DND-41 (cell line): ENCODE measurements at regions not wholly inside any gene's neighbourhood (a gene's known extent, or its start where the extent isn't known, plus 50 kb on each side); places are given as distances from the start of the nearest gene placed in this dataset.

ENCODE experiments used
- ATAC-seq: fragments of 200-7000 bp; cut with Tn5 transposase; 3 replicates; pipeline ENCODE4 v1.9.1; 2021; ENCODE audit warnings: low read depth; ENCODE audit not compliant: insufficient read depth
- DNase-seq: peaks from one replicate; pipeline ENCODE4 v3.0.0-alpha.2; 2020
- H2AFZ ChIP-seq: 2 replicates; pipeline ENCODE4 v1.6.0; 2012; ENCODE audit warnings: low read depth, low read length
- H3K27ac ChIP-seq: 2 replicates; pipeline ENCODE4 v1.5.1; 2012; ENCODE audit warnings: low read length, inconsistent platforms
- H3K27me3 ChIP-seq: fragments of 200-600 bp; sonication (generic); 2 replicates; pipeline ENCODE4 v1.6.0; 2012; ENCODE audit warnings: low read length, mild to moderate bottlenecking, inconsistent platforms; ENCODE audit not compliant: insufficient read depth, poor library complexity
- H3K36me3 ChIP-seq: 2 replicates; pipeline ENCODE4 v1.5.1; 2012; ENCODE audit warnings: low read length, inconsistent platforms; ENCODE audit not compliant: insufficient read depth
- H3K4me1 ChIP-seq: 2 replicates; pipeline ENCODE4 v1.5.1; 2012; ENCODE audit warnings: mild to moderate bottlenecking, low read length; ENCODE audit not compliant: insufficient read depth
- H3K4me2 ChIP-seq: 2 replicates; pipeline ENCODE4 v1.6.0; 2012; ENCODE audit warnings: mild to moderate bottlenecking, moderate library complexity, low read length, inconsistent platforms; ENCODE audit not compliant: insufficient read depth
- H3K4me3 ChIP-seq, 2 experiments: fragments of 200-600 bp in 1 of 2; shearing (Covaris generic) in 1 of 2; 2 replicates each; pipeline ENCODE4 v1.5.1; 2012 to 2016; ENCODE audit warnings: inconsistent platforms in 2 of 2, low read length in 2 of 2, mild to moderate bottlenecking in 2 of 2, low read depth in 1 of 2, moderate library complexity in 1 of 2
- H3K79me2 ChIP-seq: 2 replicates; pipeline ENCODE4 v1.6.0; 2012; ENCODE audit warnings: low read length, inconsistent platforms; ENCODE audit not compliant: insufficient read depth
- H3K9ac ChIP-seq: 2 replicates; pipeline ENCODE4 v1.6.0; 2012; ENCODE audit warnings: low read depth, mild to moderate bottlenecking, inconsistent platforms, low read length, moderate library complexity
- H3K9me3 ChIP-seq: 2 replicates; pipeline ENCODE4 v1.5.1; 2012; ENCODE audit warnings: low read length, moderate library complexity, mild to moderate bottlenecking, inconsistent platforms; ENCODE audit not compliant: insufficient read depth, severe bottlenecking
- H4K20me1 ChIP-seq: 2 replicates; pipeline ENCODE4 v1.6.0; 2012; ENCODE audit warnings: low read length; ENCODE audit not compliant: insufficient read depth
- CTCF ChIP-seq: IDR thresholded peaks from 2 replicates; pipeline ENCODE4 v1.5.1; 2012; ENCODE audit warnings: borderline replicate concordance, low read length, moderate library complexity, mild to moderate bottlenecking; ENCODE audit not compliant: poor library complexity, severe bottlenecking; ENCODE audit errors: extremely low read depth
- EZH2 ChIP-seq: IDR thresholded peaks from 3 replicates; pipeline ENCODE4 v1.6.1; 2012; ENCODE audit warnings: borderline replicate concordance, low read depth, mild to moderate bottlenecking, moderate library complexity, low read length, inconsistent platforms; ENCODE audit not compliant: severe bottlenecking

GRCh38 chr2:18336975-18337374, 223.5 kb downstream of the RDH14 start:
- Histone ChIP-seq H4K20me1 (no peaks in the 10 kb centered on the region), H3K4me3 (no peak overlapping the region), H3K27ac (no peak overlapping the region), H3K4me2 (no peak overlapping the region), H3K4me1 (no peaks in the 10 kb centered on the region), H2AFZ (no peak overlapping the region), H3K9ac (no peak overlapping the region), H3K36me3 (no peaks in the 10 kb centered on the region), H3K79me2 (no peaks in the 10 kb centered on the region), H3K9me3 (no peaks in the 10 kb centered on the region), H3K27me3 (no peaks in the 10 kb centered on the region)
- DNase-seq (no peak), ATAC-seq (no peak)
- TF ChIP-seq CTCF (no peak), EZH2 (no peak)

- Histone ChIP-seq H2AFZ (no peak overlapping the region), H3K79me2 (no peaks in the 10 kb centered on the region), H3K27me3 (no peaks in the 10 kb centered on the region), H3K4me3 (no peak overlapping the region), H3K9me3 (no peaks in the 10 kb centered on the region), H3K9ac (no peak overlapping the region), H3K4me1 (no peaks in the 10 kb centered on the region), H3K4me2 (no peak overlapping the region), H3K27ac (no peak overlapping the region), H4K20me1 (no peaks in the 10 kb centered on the region), H3K36me3 (no peaks in the 10 kb centered on the region)
- no peak for ATAC-seq
- no peak for TF ChIP-seq EZH2
- TF ChIP-seq CTCF, result no peak
- DNase-seq, result no peak
Observed at GRCh38 chr2:18332477-18332876, 228.0 kb downstream of the RDH14 start.

- TF ChIP-seq CTCF (no peak), EZH2 (no peak)
- no peaks in the 10 kb centered on the region for H3K27me3 ChIP-seq
- no peak overlapping the region for H3K4me3 ChIP-seq
- no peak overlapping the region for H3K4me2 ChIP-seq
- no peak for DNase-seq
- no peaks in the 10 kb centered on the region for H3K4me1 ChIP-seq
- H3K36me3 ChIP-seq, result no peaks in the 10 kb centered on the region
- no peak overlapping the region for H2AFZ ChIP-seq
- no peak for ATAC-seq
- no peaks in the 10 kb centered on the region for H4K20me1 ChIP-seq
- no peaks in the 10 kb centered on the region for H3K79me2 ChIP-seq
- no peak overlapping the region for H3K27ac ChIP-seq
- H3K9me3 ChIP-seq, result no peaks in the 10 kb centered on the region
- no peak overlapping the region for H3K9ac ChIP-seq
Observed at GRCh38 chr2:18325118-18325517, 235.3 kb downstream of the RDH14 start.

- no peaks in the 10 kb centered on the region for H4K20me1 ChIP-seq
Observed at GRCh38 chr2:18319987-18320386, 240.5 kb downstream of the RDH14 start.

More at GRCh38 chr2:18319987-18320386, 240.5 kb downstream of the RDH14 start:
- Histone ChIP-seq H3K4me2 (no peak overlapping the region), H3K4me1 (no peaks in the 10 kb centered on the region), H3K27me3 (peaks cover 3% of the 10 kb centered on the region), H3K27ac (no peak overlapping the region), H3K9me3 (no peaks in the 10 kb centered on the region), H3K36me3 (no peaks in the 10 kb centered on the region), H2AFZ (no peak overlapping the region), H3K9ac (no peak overlapping the region), H3K4me3 (no peak overlapping the region), H3K79me2 (no peaks in the 10 kb centered on the region)
- DNase-seq (no peak), ATAC-seq (no peak)
- TF ChIP-seq EZH2 (no peak), CTCF (no peak)
